SK-N-SH treated with all-trans-retinoic acid at 6 μM for 48 hours (cell line): ENCODE measurements at regions not wholly inside any gene's neighbourhood (a gene's known extent, or its start where the extent isn't known, plus 50 kb on each side); places are given as distances from the start of the nearest gene placed in this dataset.

Experiments used
- ATAC-seq: fragments of 200-7000 bp; cut with Tn5 transposase; 3 replicates; pipeline ENCODE4 v1.9.1; 2020; ENCODE audit warnings: mild to moderate bottlenecking, moderate library complexity
- ARNTL ChIP-seq: fragments of 450-650 bp; formaldehyde crosslinking; IDR thresholded peaks from 2 replicates; pipeline ENCODE4 v1.5.0; 2020; ENCODE audit warnings: low read depth, mild to moderate bottlenecking, moderate library complexity, borderline replicate concordance
- BACH2 ChIP-seq: fragments of 250-450 bp; sonication (Bioruptor Pico); IDR thresholded peaks from 2 replicates; pipeline ENCODE4 v1.9.0; 2021; ENCODE audit warnings: mild to moderate bottlenecking, borderline replicate concordance
- CSDC2 ChIP-seq: fragments of 250-450 bp; sonication (Bioruptor Pico); IDR thresholded peaks from 2 replicates; pipeline ENCODE4 v1.5.0; 2020; ENCODE audit warnings: mild to moderate bottlenecking, moderate library complexity
- ESRRG ChIP-seq: fragments of 250-450 bp; sonication (Bioruptor Pico); IDR thresholded peaks from 2 replicates; pipeline ENCODE4 v1.6.1; 2021; ENCODE audit warnings: mild to moderate bottlenecking
- GLIS3 ChIP-seq: fragments of 250-450 bp; sonication (Bioruptor Pico); IDR thresholded peaks from 2 replicates; pipeline ENCODE4 v1.5.0; 2020; ENCODE audit warnings: mild to moderate bottlenecking, moderate library complexity
- ISL1 ChIP-seq: fragments of 250-450 bp; sonication (Bioruptor Pico); IDR thresholded peaks from 2 replicates; pipeline ENCODE4 v2.1.2; 2022; ENCODE audit warnings: mild to moderate bottlenecking, moderate library complexity
- OSR1 ChIP-seq: fragments of 250-450 bp; sonication (Bioruptor Pico); IDR thresholded peaks from 2 replicates; pipeline ENCODE4 v1.8.0; 2022; ENCODE audit warnings: moderate library complexity, mild to moderate bottlenecking, inconsistent platforms
- PPARA ChIP-seq: fragments of 250-450 bp; sonication (Bioruptor Pico); IDR thresholded peaks from 2 replicates; pipeline ENCODE4 v1.5.0; 2020; ENCODE audit warnings: mild to moderate bottlenecking, borderline replicate concordance
- RARB ChIP-seq: fragments of 250-450 bp; sonication (Bioruptor Pico); IDR thresholded peaks from 2 replicates; pipeline ENCODE4 v1.8.0; 2021; ENCODE audit warnings: mild to moderate bottlenecking, moderate library complexity
- SNAI2 ChIP-seq: fragments of 250-450 bp; sonication (Bioruptor Pico); IDR thresholded peaks from 2 replicates; pipeline ENCODE4 v1.5.0; 2020; ENCODE audit warnings: mild to moderate bottlenecking, moderate library complexity
- TCF4 ChIP-seq: fragments of 250-450 bp; sonication (Bioruptor Pico); IDR thresholded peaks from 2 replicates; pipeline ENCODE4 v1.8.0; 2021; ENCODE audit warnings: mild to moderate bottlenecking, moderate library complexity, borderline replicate concordance
- TOX ChIP-seq: fragments of 250-450 bp; sonication (Bioruptor Pico); IDR thresholded peaks from 2 replicates; pipeline ENCODE4 v1.8.0; 2021; ENCODE audit warnings: mild to moderate bottlenecking, moderate library complexity, borderline replicate concordance
- ZC3H10 ChIP-seq: fragments of 250-450 bp; sonication (Bioruptor Pico); IDR thresholded peaks from 2 replicates; pipeline ENCODE4 v1.5.1; 2021; ENCODE audit warnings: mild to moderate bottlenecking, moderate library complexity
- ZFP3 ChIP-seq: fragments of 250-450 bp; sonication (Bioruptor Pico); IDR thresholded peaks from 2 replicates; pipeline ENCODE4 v1.5.0; 2020; ENCODE audit warnings: mild to moderate bottlenecking, moderate library complexity
- ZFP30 ChIP-seq: fragments of 450-650 bp; formaldehyde crosslinking; IDR thresholded peaks from 2 replicates; pipeline ENCODE4 v1.5.0; 2022; ENCODE audit warnings: mild to moderate bottlenecking, moderate library complexity
- ZNF70 ChIP-seq: fragments of 450-650 bp; formaldehyde crosslinking; IDR thresholded peaks from 2 replicates; pipeline ENCODE4 v1.5.0; 2020; ENCODE audit warnings: mild to moderate bottlenecking, moderate library complexity
- TF ChIP-seq, protein P1 (sequence below): fragments of 250-450 bp; sonication (Bioruptor Pico); IDR thresholded peaks from 2 replicates; pipeline ENCODE4 v1.5.1; 2021; ENCODE audit warnings: mild to moderate bottlenecking, moderate library complexity
- TF ChIP-seq, protein P2 (sequence below): fragments of 250-450 bp; sonication (Bioruptor Pico); IDR thresholded peaks from 2 replicates; pipeline ENCODE4 v1.8.0; 2020; ENCODE audit warnings: mild to moderate bottlenecking, moderate library complexity, borderline replicate concordance
- TF ChIP-seq, protein P3 (sequence below): fragments of 250-450 bp; sonication (Bioruptor Pico); IDR thresholded peaks from 2 replicates; pipeline ENCODE4 v1.5.0; 2020; ENCODE audit warnings: mild to moderate bottlenecking, moderate library complexity
- TF ChIP-seq, protein P4 (sequence below): fragments of 250-450 bp; sonication (Bioruptor Pico); IDR thresholded peaks from 2 replicates; pipeline ENCODE4 v1.5.1; 2020; ENCODE audit warnings: low read depth, mild to moderate bottlenecking, moderate library complexity

DNA sequence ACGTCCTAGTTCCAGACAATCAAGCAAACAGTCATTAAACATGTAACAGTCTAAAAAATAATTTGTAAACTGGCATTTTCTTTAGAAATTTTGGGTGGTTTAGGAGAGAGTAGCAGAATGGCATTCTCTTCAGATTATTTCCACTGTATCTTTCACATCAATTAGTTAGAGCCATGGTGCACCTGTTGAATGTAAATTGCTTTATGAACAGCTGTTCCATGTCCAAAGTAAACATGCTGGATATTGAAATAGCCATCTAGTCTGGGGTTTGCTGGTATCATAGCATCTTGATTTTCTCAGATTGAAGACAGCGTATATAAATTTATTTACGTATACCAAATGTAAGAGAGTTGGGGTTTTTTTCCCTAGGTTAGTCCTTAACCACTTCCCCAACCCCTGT, 143.6 kb downstream of the RCHY1 start:
- no peak for ATAC-seq
- TF ChIP-seq, protein P1, sequence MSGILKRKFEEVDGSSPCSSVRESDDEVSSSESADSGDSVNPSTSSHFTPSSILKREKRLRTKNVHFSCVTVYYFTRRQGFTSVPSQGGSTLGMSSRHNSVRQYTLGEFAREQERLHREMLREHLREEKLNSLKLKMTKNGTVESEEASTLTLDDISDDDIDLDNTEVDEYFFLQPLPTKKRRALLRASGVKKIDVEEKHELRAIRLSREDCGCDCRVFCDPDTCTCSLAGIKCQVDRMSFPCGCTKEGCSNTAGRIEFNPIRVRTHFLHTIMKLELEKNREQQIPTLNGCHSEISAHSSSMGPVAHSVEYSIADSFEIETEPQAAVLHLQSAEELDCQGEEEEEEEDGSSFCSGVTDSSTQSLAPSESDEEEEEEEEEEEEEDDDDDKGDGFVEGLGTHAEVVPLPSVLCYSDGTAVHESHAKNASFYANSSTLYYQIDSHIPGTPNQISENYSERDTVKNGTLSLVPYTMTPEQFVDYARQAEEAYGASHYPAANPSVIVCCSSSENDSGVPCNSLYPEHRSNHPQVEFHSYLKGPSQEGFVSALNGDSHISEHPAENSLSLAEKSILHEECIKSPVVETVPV (CRISPR knock-in tag), result no peak
- TF ChIP-seq TCF4 (CRISPR knock-in tag) (no peak), SNAI2 (no peak), OSR1 (no peak), ARNTL (CRISPR knock-in tag) (no peak), RARB (CRISPR knock-in tag) (no peak), ZFP30 (CRISPR knock-in tag) (no peak)
- TF ChIP-seq, protein P2, sequence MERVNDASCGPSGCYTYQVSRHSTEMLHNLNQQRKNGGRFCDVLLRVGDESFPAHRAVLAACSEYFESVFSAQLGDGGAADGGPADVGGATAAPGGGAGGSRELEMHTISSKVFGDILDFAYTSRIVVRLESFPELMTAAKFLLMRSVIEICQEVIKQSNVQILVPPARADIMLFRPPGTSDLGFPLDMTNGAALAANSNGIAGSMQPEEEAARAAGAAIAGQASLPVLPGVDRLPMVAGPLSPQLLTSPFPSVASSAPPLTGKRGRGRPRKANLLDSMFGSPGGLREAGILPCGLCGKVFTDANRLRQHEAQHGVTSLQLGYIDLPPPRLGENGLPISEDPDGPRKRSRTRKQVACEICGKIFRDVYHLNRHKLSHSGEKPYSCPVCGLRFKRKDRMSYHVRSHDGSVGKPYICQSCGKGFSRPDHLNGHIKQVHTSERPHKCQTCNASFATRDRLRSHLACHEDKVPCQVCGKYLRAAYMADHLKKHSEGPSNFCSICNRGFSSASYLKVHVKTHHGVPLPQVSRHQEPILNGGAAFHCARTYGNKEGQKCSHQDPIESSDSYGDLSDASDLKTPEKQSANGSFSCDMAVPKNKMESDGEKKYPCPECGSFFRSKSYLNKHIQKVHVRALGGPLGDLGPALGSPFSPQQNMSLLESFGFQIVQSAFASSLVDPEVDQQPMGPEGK (CRISPR knock-in tag), result no peak
- TF ChIP-seq, protein P3, sequence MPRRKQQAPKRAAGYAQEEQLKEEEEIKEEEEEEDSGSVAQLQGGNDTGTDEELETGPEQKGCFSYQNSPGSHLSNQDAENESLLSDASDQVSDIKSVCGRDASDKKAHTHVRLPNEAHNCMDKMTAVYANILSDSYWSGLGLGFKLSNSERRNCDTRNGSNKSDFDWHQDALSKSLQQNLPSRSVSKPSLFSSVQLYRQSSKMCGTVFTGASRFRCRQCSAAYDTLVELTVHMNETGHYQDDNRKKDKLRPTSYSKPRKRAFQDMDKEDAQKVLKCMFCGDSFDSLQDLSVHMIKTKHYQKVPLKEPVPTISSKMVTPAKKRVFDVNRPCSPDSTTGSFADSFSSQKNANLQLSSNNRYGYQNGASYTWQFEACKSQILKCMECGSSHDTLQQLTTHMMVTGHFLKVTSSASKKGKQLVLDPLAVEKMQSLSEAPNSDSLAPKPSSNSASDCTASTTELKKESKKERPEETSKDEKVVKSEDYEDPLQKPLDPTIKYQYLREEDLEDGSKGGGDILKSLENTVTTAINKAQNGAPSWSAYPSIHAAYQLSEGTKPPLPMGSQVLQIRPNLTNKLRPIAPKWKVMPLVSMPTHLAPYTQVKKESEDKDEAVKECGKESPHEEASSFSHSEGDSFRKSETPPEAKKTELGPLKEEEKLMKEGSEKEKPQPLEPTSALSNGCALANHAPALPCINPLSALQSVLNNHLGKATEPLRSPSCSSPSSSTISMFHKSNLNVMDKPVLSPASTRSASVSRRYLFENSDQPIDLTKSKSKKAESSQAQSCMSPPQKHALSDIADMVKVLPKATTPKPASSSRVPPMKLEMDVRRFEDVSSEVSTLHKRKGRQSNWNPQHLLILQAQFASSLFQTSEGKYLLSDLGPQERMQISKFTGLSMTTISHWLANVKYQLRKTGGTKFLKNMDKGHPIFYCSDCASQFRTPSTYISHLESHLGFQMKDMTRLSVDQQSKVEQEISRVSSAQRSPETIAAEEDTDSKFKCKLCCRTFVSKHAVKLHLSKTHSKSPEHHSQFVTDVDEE (CRISPR knock-in tag), result no peak
- TF ChIP-seq, protein P4, sequence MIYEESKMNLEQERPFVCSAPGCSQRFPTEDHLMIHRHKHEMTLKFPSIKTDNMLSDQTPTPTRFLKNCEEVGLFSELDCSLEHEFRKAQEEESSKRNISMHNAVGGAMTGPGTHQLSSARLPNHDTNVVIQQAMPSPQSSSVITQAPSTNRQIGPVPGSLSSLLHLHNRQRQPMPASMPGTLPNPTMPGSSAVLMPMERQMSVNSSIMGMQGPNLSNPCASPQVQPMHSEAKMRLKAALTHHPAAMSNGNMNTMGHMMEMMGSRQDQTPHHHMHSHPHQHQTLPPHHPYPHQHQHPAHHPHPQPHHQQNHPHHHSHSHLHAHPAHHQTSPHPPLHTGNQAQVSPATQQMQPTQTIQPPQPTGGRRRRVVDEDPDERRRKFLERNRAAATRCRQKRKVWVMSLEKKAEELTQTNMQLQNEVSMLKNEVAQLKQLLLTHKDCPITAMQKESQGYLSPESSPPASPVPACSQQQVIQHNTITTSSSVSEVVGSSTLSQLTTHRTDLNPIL (CRISPR knock-in tag), result no peak

DNA sequence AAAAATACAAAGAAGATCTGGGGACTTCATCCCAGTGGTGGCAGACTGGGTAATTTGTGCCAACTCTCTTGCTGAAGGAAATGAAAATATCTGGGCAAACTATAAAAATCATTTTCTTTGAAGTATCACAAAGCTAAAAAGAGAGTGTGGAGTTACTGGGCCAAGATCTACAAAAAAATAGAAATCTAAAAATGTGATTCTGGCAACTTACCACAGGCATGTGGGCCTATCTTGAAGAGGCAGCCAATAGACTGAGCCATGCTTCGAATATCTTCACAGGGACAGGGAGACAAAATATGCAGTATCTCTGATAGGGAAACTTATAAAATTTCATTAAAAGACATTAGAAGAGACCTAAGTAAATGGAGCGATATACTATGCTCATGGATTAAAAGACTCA, 168.8 kb downstream of the RCHY1 start:
- TF ChIP-seq CSDC2 (CRISPR knock-in tag), result no peak
- TF ChIP-seq ISL1, result no peak
- no peak for ATAC-seq

DNA sequence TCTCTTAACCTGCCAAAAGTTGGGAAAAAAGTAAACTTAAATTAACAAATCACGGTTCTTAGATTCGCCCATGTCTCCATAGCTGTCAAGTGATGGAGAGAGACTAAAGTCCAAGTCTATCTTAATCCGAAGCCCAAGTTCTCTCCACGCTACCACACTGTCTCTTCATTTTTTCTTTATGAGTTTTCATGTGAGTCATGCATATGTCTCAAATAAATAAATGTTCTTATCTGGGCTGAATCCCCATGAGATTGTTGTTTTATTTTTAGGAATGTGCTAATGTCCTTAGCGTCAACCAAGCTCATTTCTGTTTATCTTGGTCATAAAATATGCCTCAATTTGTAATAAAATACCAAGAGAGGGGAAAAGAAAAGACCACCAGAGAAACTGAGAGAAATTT, 169.3 kb downstream of the RCHY1 start:
- ATAC-seq, result no peak; the same call in 2 of the 3 replicates
- no peak for TF ChIP-seq GLIS3 (CRISPR knock-in tag)
- TF ChIP-seq SNAI2, result no peak
- no peak for TF ChIP-seq TCF4 (CRISPR knock-in tag)
- TF ChIP-seq ZFP3 (CRISPR knock-in tag), result no peak
- no peak for TF ChIP-seq ESRRG (CRISPR knock-in tag)
- no peak for TF ChIP-seq ZNF70 (CRISPR knock-in tag)
- no peak for TF ChIP-seq BACH2 (CRISPR knock-in tag)
- TF ChIP-seq RARB (CRISPR knock-in tag), result no peak

DNA sequence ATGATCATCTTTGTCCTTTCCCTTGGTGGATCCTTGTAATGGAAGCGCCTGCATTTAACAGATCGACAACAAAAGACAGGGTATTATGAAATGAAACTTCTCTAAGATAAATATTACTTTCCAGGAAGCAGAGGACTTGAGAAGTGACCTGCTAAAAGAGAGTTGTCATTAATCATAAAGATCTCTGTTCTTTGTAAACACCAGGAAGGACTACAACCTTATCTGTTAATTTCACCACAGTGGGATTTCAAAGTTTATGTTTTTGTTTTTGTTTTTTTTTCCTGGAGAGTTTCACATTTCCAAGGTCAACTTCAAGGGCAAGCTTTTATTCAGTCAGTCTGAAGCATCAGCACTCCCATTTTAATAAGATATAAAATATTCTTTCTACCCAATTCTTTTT, 170.9 kb downstream of the RCHY1 start:
- TF ChIP-seq PPARA (CRISPR knock-in tag) (no peak), ARNTL (CRISPR knock-in tag) (no peak), ESRRG (CRISPR knock-in tag) (no peak), SNAI2 (no peak), BACH2 (CRISPR knock-in tag) (no peak), ISL1 (no peak), RARB (CRISPR knock-in tag) (no peak), ZC3H10 (CRISPR knock-in tag) (no peak), ZFP30 (CRISPR knock-in tag) (no peak)
- ATAC-seq, result no peak

DNA sequence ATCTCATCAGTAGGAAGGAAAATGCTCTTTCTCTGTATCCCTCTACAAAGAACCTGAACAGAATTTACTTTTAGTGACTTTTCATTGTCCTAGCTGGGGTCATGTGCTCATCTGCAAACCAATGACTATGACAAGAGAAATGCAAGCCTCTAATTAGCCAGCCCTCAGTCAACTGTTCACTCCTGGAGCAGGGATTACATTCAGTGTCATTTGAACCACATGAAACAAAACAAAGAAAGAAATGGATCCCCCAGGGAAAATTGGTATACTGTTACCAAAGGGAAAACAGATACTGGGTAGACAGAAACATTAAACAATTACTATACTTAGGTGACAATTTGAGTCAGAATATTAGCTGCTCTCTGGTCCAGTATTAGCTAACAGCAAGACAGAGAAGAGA, 173.6 kb downstream of the RCHY1 start:
- ATAC-seq, result no peak
- TF ChIP-seq ARNTL (CRISPR knock-in tag) (no peak), ZC3H10 (CRISPR knock-in tag) (no peak), BACH2 (CRISPR knock-in tag) (no peak), PPARA (CRISPR knock-in tag) (no peak), CSDC2 (CRISPR knock-in tag) (no peak), TOX (CRISPR knock-in tag) (no peak), ZNF70 (CRISPR knock-in tag) (no peak)
- TF ChIP-seq, protein P3 (CRISPR knock-in tag), result no peak
- TF ChIP-seq, protein P1 (CRISPR knock-in tag), result no peak
- TF ChIP-seq, protein P4 (CRISPR knock-in tag), result no peak
